ENCODE measurements at regions not wholly inside any gene's neighbourhood (a gene's known extent, or its start where the extent isn't known, plus 50 kb on each side); places are given as distances from the start of the nearest gene placed in this dataset.

- DNase-seq (ENCODE audit: low spot score): no peak
- TF ChIP-seq CTCF (IDR thresholded peaks at IDR 0.05; ENCODE audit: borderline replicate concordance, control extremely low read depth, extremely low read depth, insufficient read depth, missing control alignments): no peak
- in situ Hi-C loops (cut with MboI; ENCODE audit: low sequenced_read_pairs, unreplicated experiment): no loop called here
Observed at GRCh38 chr5:154587123-154588026, 109.3 kb upstream of the HAND1 start.

GRCh38 chr5:154583671-154584177, 105.7 kb upstream of the HAND1 start:
- in situ Hi-C loops (cut with MboI; ENCODE audit: low sequenced_read_pairs, unreplicated experiment): no loop called here
- no peak for TF ChIP-seq CTCF (IDR thresholded peaks at IDR 0.05; ENCODE audit: borderline replicate concordance, control extremely low read depth, extremely low read depth, insufficient read depth, missing control alignments)
- no peak for DNase-seq (ENCODE audit: low spot score)

GRCh38 chr5:154580422-154580821, 102.4 kb upstream of the HAND1 start:
- DNase-seq (ENCODE audit: low spot score): no peak
- in situ Hi-C loops (cut with MboI; ENCODE audit: low sequenced_read_pairs, unreplicated experiment): no loop called here
- TF ChIP-seq CTCF (IDR thresholded peaks at IDR 0.05; ENCODE audit: borderline replicate concordance, control extremely low read depth, extremely low read depth, insufficient read depth, missing control alignments): no peak

- no peak for DNase-seq (ENCODE audit: low spot score)
- in situ Hi-C loops (cut with MboI; ENCODE audit: low sequenced_read_pairs, unreplicated experiment): no loop called here
- TF ChIP-seq CTCF (IDR thresholded peaks at IDR 0.05; ENCODE audit: borderline replicate concordance, control extremely low read depth, extremely low read depth, insufficient read depth, missing control alignments): no peak
Observed at GRCh38 chr5:154577416-154577815, 99.4 kb upstream of the HAND1 start.

- in situ Hi-C loops (cut with MboI; ENCODE audit: low sequenced_read_pairs, unreplicated experiment): no loop called here
- DNase-seq (ENCODE audit: low spot score): no peak
- no peak for TF ChIP-seq CTCF (IDR thresholded peaks at IDR 0.05; ENCODE audit: borderline replicate concordance, control extremely low read depth, extremely low read depth, insufficient read depth, missing control alignments)
Observed at GRCh38 chr5:154576429-154576806, 98.4 kb upstream of the HAND1 start.

GRCh38 chr5:154575546-154576428, 97.8 kb upstream of the HAND1 start:
- peak; percentile 54 for TF ChIP-seq CTCF (IDR thresholded peaks at IDR 0.05; ENCODE audit: borderline replicate concordance, control extremely low read depth, extremely low read depth, insufficient read depth, missing control alignments)
- DNase-seq (ENCODE audit: low spot score): peak; percentile 76
- in situ Hi-C loops (cut with MboI; ENCODE audit: low sequenced_read_pairs, unreplicated experiment): no loop called here

Data from GM13976 (cell line).